HepG2 (cell line): ENCODE measurements at regions not wholly inside any gene's neighbourhood (a gene's known extent, or its start where the extent isn't known, plus 50 kb on each side); places are given as distances from the start of the nearest gene placed in this dataset.

Source experiments
- ATAC-seq: fragments of 200-7000 bp; cut with Tn5 transposase; 3 replicates; pipeline ENCODE4 v1.9.1; 2020; ENCODE audit warnings: mild to moderate bottlenecking, moderate library complexity
- BruUV-seq: library from RNA; stranded (reverse); fragments of 400-500 nt; replicated peaks from 2 replicates; lab custom pipeline; 2021; lab: Mats Ljungman, UMichigan
- CTCF ChIA-PET: fragments of 300-600 bp; formaldehyde crosslinking; extraction: SDS; loops from one replicate; lab custom pipeline; 2021; ENCODE audit warnings: low total read pairs, inconsistent platforms, low intra/inter-chr PET ratio; lab: Yijun Ruan, JAX
- POLR2A ChIA-PET: fragments of 350-600 bp; sonication (Branson Sonifier 250); formaldehyde crosslinking; loops from one replicate; lab custom pipeline; 2020; ENCODE audit warnings: antibody characterized with exemption, inconsistent platforms; lab: Yijun Ruan, JAX
- DNase-seq: peaks from one replicate; pipeline ENCODE4 v3.0.0-alpha.2; 2015; ENCODE audit warnings: low spot score
- FAIRE-seq: peaks from 3 replicates; lab custom pipeline; 2011; peaks lifted over from hg19 to GRCh38; lab: Jason Lieb, UNC
- H2AFZ ChIP-seq: one replicate; pipeline ENCODE4 v1.6.1; 2011; ENCODE audit warnings: low read length, inconsistent platforms
- H3K27ac ChIP-seq: fragments of 300-600 bp; 3 replicates; pipeline ENCODE4 v1.8.0; 2011; ENCODE audit warnings: mixed run types, mild to moderate bottlenecking, mixed read lengths, low read length, inconsistent platforms; ENCODE audit not compliant: insufficient read depth; ENCODE audit errors: extremely low read length
- H3K27me3 ChIP-seq, 2 experiments: fragments of 200-600 bp in 1 of 2; 2 replicates in 1 of 2; 3 replicates in 1 of 2; pipeline versions ENCODE4 v1.6.0 to v1.8.0; 2011; ENCODE audit warnings: low read length in 2 of 2, mild to moderate bottlenecking in 2 of 2, moderate library complexity in 2 of 2, inconsistent platforms in 1 of 2; ENCODE audit not compliant: insufficient read depth in 2 of 2, control insufficient read depth in 1 of 2
- H3K36me3 ChIP-seq, 2 experiments: fragments of 200-600 bp in 1 of 2; replicated peaks in 1 of 2; 2 replicates in 1 of 2; 3 replicates in 1 of 2; pipeline versions ENCODE4 v1.5.1 to v1.8.0; 2011; ENCODE audit warnings: low read length in 2 of 2, inconsistent platforms in 1 of 2; ENCODE audit not compliant: insufficient read depth in 2 of 2, control insufficient read depth in 1 of 2
- H3K4me1 ChIP-seq: 2 replicates; pipeline ENCODE4 v1.5.1; 2012; ENCODE audit warnings: low read length, inconsistent platforms; ENCODE audit not compliant: insufficient read depth
- H3K4me2 ChIP-seq: 2 replicates; pipeline ENCODE4 v1.6.0; 2011; ENCODE audit warnings: low read depth, low read length, inconsistent platforms
- H3K4me3 ChIP-seq, 3 experiments: fragments of 200-600 bp in 1 of 3; sonication (generic), shearing (Covaris generic) in 1 of 3; replicated peaks in 1 of 3; 2 replicates each; pipeline ENCODE4 v1.5.1; 2011 to 2016; ENCODE audit warnings: low read length in 3 of 3, inconsistent platforms in 2 of 3, low read depth in 2 of 3, mild to moderate bottlenecking in 2 of 3, control low read depth in 1 of 3, mixed read lengths in 1 of 3; ENCODE audit not compliant: insufficient read depth in 1 of 3
- H3K79me2 ChIP-seq: one replicate; pipeline ENCODE4 v1.6.1; 2011; ENCODE audit warnings: low read length, inconsistent platforms; ENCODE audit not compliant: insufficient read depth
- H3K9ac ChIP-seq: 2 replicates; pipeline ENCODE4 v1.6.0; 2011; ENCODE audit warnings: mild to moderate bottlenecking, low read depth, low read length, inconsistent platforms; ENCODE audit not compliant: insufficient read depth
- H3K9me3 ChIP-seq: 2 replicates; pipeline ENCODE4 v1.5.1; 2012; ENCODE audit warnings: mild to moderate bottlenecking, low read length
- H4K20me1 ChIP-seq: 2 replicates; pipeline ENCODE4 v1.6.0; 2011; ENCODE audit warnings: inconsistent platforms, mild to moderate bottlenecking, low read length, moderate library complexity; ENCODE audit not compliant: insufficient read depth
- ELF1 ChIP-seq: sonication (generic); formaldehyde crosslinking; IDR thresholded peaks from 2 replicates; pipeline ENCODE4 v1.4.0; 2020; ENCODE audit warnings: missing genetic modification reagents
- FOXA1 ChIP-seq, 2 experiments: fragments of 450-650 bp in 1 of 2; sonication (generic) in 1 of 2; formaldehyde crosslinking in 1 of 2; IDR thresholded peaks; 2 replicates each; pipeline versions ENCODE4 v1.4.0 to v1.6.1; 2016 to 2020; ENCODE audit warnings: missing genetic modification reagents in 1 of 2
- KLF12 ChIP-seq: sonication (generic); formaldehyde crosslinking; IDR thresholded peaks from 2 replicates; pipeline ENCODE4 v1.4.0; 2020; ENCODE audit warnings: missing genetic modification reagents, borderline replicate concordance
- KLF15 ChIP-seq: sonication (generic); formaldehyde crosslinking; IDR thresholded peaks from 2 replicates; pipeline ENCODE4 v1.8.1; 2023; ENCODE audit warnings: borderline replicate concordance, mild to moderate bottlenecking, inconsistent platforms, missing genetic modification reagents, mixed read lengths
- MAFF ChIP-seq: IDR thresholded peaks from 2 replicates; pipeline ENCODE4 v1.6.1; 2011; ENCODE audit warnings: low read depth, low read length, improper control_type of control experiment
- MAFK ChIP-seq, 2 experiments: IDR thresholded peaks in 1 of 2; conservative IDR thresholded peaks in 1 of 2; 2 replicates each; pipeline ENCODE4 v1.6.1; 2011; ENCODE audit warnings: improper control_type of control experiment in 2 of 2, low read length in 2 of 2
- POLR2G ChIP-seq: fragments of 200-400 bp; formaldehyde crosslinking; IDR thresholded peaks from 2 replicates; pipeline ENCODE4 v1.6.1; 2018; ENCODE audit warnings: mild to moderate bottlenecking, low read depth, low read length, moderate library complexity
- PRPF4 ChIP-seq: fragments of 200-400 bp; formaldehyde crosslinking; IDR thresholded peaks from 2 replicates; pipeline ENCODE4 v1.6.1; 2016; ENCODE audit warnings: low read length, low read depth; ENCODE audit not compliant: poor library complexity, severe bottlenecking
- RAD21 ChIP-seq: fragments of 450-650 bp; formaldehyde crosslinking; IDR thresholded peaks from 2 replicates; pipeline ENCODE4 v1.5.0; 2020; ENCODE audit warnings: mild to moderate bottlenecking
- ZNF160 ChIP-seq: sonication (generic); formaldehyde crosslinking; IDR thresholded peaks from 2 replicates; pipeline ENCODE4 v1.8.0; 2022; ENCODE audit warnings: mild to moderate bottlenecking, inconsistent platforms, missing genetic modification reagents
- ZNF709 ChIP-seq: sonication (generic); formaldehyde crosslinking; IDR thresholded peaks from 2 replicates; pipeline ENCODE4 v1.5.0; 2020; ENCODE audit warnings: mild to moderate bottlenecking, missing genetic modification reagents
- ZSCAN22 ChIP-seq: sonication (generic); formaldehyde crosslinking; IDR thresholded peaks from 2 replicates; pipeline ENCODE4 v1.4.0; 2020; ENCODE audit warnings: mild to moderate bottlenecking, missing genetic modification reagents
- whole genome bisulfite sequencing: methylation state at CpG from one replicate; pipeline ENCODE4 v1.1.6; 2017; ENCODE audit warnings: low lambda C conversion rate; 5-methylcytosine and 5-hydroxymethylcytosine counted together
- in situ Hi-C: cut with HindIII; loops from 2 replicates; pipeline ENCODE4 v1.10.0; 2017; ENCODE audit warnings: low pct_unique_long_range_greater_than_20kb; ENCODE audit not compliant: extremely low pct_ligation_motif_present
- intact Hi-C: fragments of 100-400 bp; cut with micrococcal nuclease; formaldehyde crosslinking; loops from one replicate; pipeline ENCODE4 v1.10.0; 2022; ENCODE audit not compliant: unreplicated experiment

GRCh38 chr3:66567077-66567476, 66.3 kb upstream of the LRIG1 start:
- FAIRE-seq (no peak), ATAC-seq (no peak), DNase-seq (no peak)
- in situ Hi-C loops (no loop called here), intact Hi-C loops (no loop called here)
- ChIA-PET POLR2A (interaction anchor here (0.7 kb wide), 1 partner anchor 750 kb away, joined by 4 read pairs; no protein-coding TSS in a partner anchor), CTCF (no interaction called here)
- no peaks in the 10 kb centered on the region; a peak in 1 of 5 replicates for H3K27me3 ChIP-seq
- no peaks in the 10 kb centered on the region for H4K20me1 ChIP-seq
- H3K4me3 ChIP-seq: no peak overlapping the region
- no TSS peak for BruUV-seq
- no peaks in the 10 kb centered on the region for H3K79me2 ChIP-seq
- TF ChIP-seq KLF12 (CRISPR knock-in tag): no peak
- TF ChIP-seq MAFF: 0 out of 2 replicates have a peak, but pooled peaks have one; percentile 25
- peak; percentile 4 to 31; a peak in 1 of 4 replicates for TF ChIP-seq MAFK (conservative IDR thresholded peaks at IDR 0.05 in 1 of 2, IDR thresholded peaks at IDR 0.05 in 1 of 2; ENCODE audit: low read length in 2 of 2)
- TF ChIP-seq KLF15 (CRISPR knock-in tag): no peak
- TF ChIP-seq PRPF4: no peak
- TF ChIP-seq RAD21 (CRISPR knock-in tag): no peak
- no peak for TF ChIP-seq ZNF709 (CRISPR knock-in tag)
- no peak for TF ChIP-seq ELF1 (CRISPR knock-in tag)
- TF ChIP-seq POLR2G: no peak
- H2AFZ ChIP-seq: no peak overlapping the region
- no peaks in the 10 kb centered on the region for H3K36me3 ChIP-seq
- 48% methylated on average over 2 of the region's 2 CpGs for WGBS
- H3K4me2 ChIP-seq: no peak overlapping the region
- no peaks in the 10 kb centered on the region for H3K9me3 ChIP-seq
- H3K27ac ChIP-seq: no peak overlapping the region
- H3K9ac ChIP-seq: no peak overlapping the region
- H3K4me1 ChIP-seq: no peaks in the 10 kb centered on the region

- in situ Hi-C loops: no loop called here
- ChIA-PET POLR2A (no interaction called here), CTCF (no interaction called here)
- Histone ChIP-seq H3K4me3 (no peak overlapping the region), H3K4me1 (no peaks in the 10 kb centered on the region), H3K36me3 (no peaks in the 10 kb centered on the region), H2AFZ (no peak overlapping the region), H3K9me3 (no peaks in the 10 kb centered on the region), H3K4me2 (no peak overlapping the region), H3K27me3 (no peaks in the 10 kb centered on the region; a peak in 1 of 5 replicates), H3K27ac (no peak overlapping the region), H3K9ac (no peak overlapping the region), H3K79me2 (no peaks in the 10 kb centered on the region), H4K20me1 (no peaks in the 10 kb centered on the region)
- no TSS peak for BruUV-seq
- intact Hi-C loops: no loop called here
- DNase-seq: no peak
- WGBS: 37% methylated on average over 5 of the region's 5 CpGs
- no peak for ATAC-seq
- FAIRE-seq: no peak
- TF ChIP-seq ZNF160 (CRISPR knock-in tag) (no peak), ZSCAN22 (no peak), FOXA1 (IDR thresholded peaks at IDR 0.05) (no peak), FOXA1 (CRISPR knock-in tag; IDR thresholded peaks at IDR 0.05) (no peak)
Measured at GRCh38 chr3:66572090-66572675, 71.4 kb upstream of the LRIG1 start.
